Renal cortex interstitium (tissue), 11 donors: ENCODE measurements at regions not wholly inside any gene's neighbourhood (a gene's known extent, or its start where the extent isn't known, plus 50 kb on each side); places are given as distances from the start of the nearest gene placed in this dataset.

Source experiments
- DNase-seq, 11 donors: peaks; one replicate each; pipeline ENCODE4 v3.0.0-alpha.2; 2013; ENCODE audit warnings: low read depth in 9 of 11, low spot score in 4 of 11; ENCODE audit errors: extremely low read depth in 1 of 11

- no peak for DNase-seq
Measured at GRCh38 chr1:232218955-232219865, 410.7 kb downstream of the SIPA1L2 start.

- no peak for DNase-seq
Measured at GRCh38 chr1:232213928-232214327, 416.0 kb downstream of the SIPA1L2 start.

- DNase-seq: no peak
Measured at GRCh38 chr1:232212253-232212652, 417.7 kb downstream of the SIPA1L2 start.

- DNase-seq: no peak
Measured at GRCh38 chr1:232211149-232211548, 418.8 kb downstream of the SIPA1L2 start.

GRCh38 chr1:232209357-232209756 is 420.6 kb downstream of the SIPA1L2 start:
- no peak for DNase-seq

GRCh38 chr1:232207073-232207866 is 422.7 kb downstream of the SIPA1L2 start:
- no peak for DNase-seq

- DNase-seq: no peak
Measured at GRCh38 chr1:232204269-232204668, 425.7 kb downstream of the SIPA1L2 start.

- DNase-seq: no peak
Measured at GRCh38 chr1:232201024-232201423, 428.9 kb downstream of the SIPA1L2 start.

GRCh38 chr1:232196042-232196441 is 433.9 kb downstream of the SIPA1L2 start:
- DNase-seq: no peak

- no peak for DNase-seq
Measured at GRCh38 chr1:232194424-232194823, 435.5 kb downstream of the SIPA1L2 start.

GRCh38 chr1:232193451-232193783 is 436.5 kb downstream of the SIPA1L2 start:
- no peak for DNase-seq

GRCh38 chr1:232192781-232193450 is 437.0 kb downstream of the SIPA1L2 start:
- DNase-seq: no peak

GRCh38 chr1:232191560-232191959 is 438.4 kb downstream of the SIPA1L2 start:
- no peak for DNase-seq

- DNase-seq: no peak
Measured at GRCh38 chr1:232188318-232188717, 441.6 kb downstream of the SIPA1L2 start.

- DNase-seq: no peak
Measured at GRCh38 chr1:232186931-232187330, 443.0 kb downstream of the SIPA1L2 start.

- no peak for DNase-seq
Measured at GRCh38 chr1:232184561-232185530, 445.1 kb downstream of the SIPA1L2 start.

GRCh38 chr1:232183802-232184201 is 446.1 kb downstream of the SIPA1L2 start:
- no peak for DNase-seq

GRCh38 chr1:232183266-232183800 is 446.6 kb downstream of the SIPA1L2 start:
- DNase-seq: no peak
